Non-pigmented ciliary epithelial cell (primary cell): ENCODE measurements at regions not wholly inside any gene's neighbourhood (a gene's known extent, or its start where the extent isn't known, plus 50 kb on each side); places are given as distances from the start of the nearest gene placed in this dataset.
A peak's percentile ranks its signal among the peaks of the same experiment; 100 is the strongest.

ENCODE experiments used
- DNase-seq: peaks from one replicate; pipeline ENCODE4 v3.0.0-alpha.2; 2010; ENCODE audit warnings: low read depth

- no peak for DNase-seq
These were observed 126.1 kb downstream of the SEC14L1 start for GRCh38 chr17:77266891-77267341.

GRCh38 chr17:77269696-77270681 is 129.2 kb downstream of the SEC14L1 start:
- DNase-seq: no peak

DNA sequence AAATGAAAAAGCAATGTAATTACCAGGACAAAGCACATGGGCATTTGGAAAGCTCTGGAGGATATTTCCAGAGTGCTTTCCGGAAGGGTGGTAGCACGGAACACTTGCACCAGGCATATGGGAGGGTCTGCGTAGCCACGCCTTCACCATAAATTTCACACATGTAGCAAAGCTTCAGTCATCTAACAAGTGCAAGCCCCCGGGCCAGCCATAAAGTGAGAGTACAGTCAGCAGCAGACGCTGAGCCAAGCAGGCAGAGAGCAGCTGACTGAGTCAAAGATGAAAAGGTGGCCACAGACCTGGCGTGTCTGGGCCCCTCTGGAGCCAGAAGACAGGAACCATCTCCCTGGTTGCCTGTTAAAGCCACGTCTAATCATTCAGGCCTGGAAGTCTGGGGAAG is 130.6 kb downstream of the SEC14L1 start:
- no peak for DNase-seq

DNA sequence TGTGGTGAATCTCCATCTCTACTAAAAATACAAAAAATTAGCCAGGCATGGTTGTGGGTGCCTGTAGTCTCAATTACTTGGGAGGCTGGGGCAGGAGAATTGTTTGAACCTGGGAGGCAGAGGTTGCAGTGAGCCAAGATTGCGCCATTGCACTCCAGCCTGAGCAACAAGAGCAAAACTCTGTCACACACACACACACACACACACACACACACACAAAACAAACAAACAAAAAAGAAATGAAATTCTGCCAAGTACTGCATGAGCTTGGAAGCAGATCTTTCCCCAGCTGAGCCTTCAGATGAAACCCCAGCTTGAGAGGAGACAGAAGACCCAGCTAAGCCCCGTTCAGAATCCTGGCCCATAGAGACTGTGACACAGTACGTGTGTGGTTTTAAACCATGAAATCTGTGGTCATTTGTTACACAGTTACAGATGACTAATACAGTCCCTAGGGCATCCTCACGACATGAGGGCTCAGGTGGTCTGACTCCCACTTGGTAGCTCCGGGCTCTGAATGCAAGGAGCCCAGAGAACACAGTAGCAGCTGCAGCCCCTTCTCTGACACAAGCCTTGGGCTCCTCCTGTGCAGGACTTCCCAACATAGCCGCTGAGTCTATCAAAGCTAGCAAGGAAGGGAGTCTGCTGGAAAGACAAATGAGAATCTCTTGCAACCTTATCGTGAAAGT is 132.8 kb downstream of the SEC14L1 start:
- no peak for DNase-seq

- no peak for DNase-seq
These were observed 133.5 kb downstream of the SEC14L1 start for GRCh38 chr17:77274096-77274845.

DNA sequence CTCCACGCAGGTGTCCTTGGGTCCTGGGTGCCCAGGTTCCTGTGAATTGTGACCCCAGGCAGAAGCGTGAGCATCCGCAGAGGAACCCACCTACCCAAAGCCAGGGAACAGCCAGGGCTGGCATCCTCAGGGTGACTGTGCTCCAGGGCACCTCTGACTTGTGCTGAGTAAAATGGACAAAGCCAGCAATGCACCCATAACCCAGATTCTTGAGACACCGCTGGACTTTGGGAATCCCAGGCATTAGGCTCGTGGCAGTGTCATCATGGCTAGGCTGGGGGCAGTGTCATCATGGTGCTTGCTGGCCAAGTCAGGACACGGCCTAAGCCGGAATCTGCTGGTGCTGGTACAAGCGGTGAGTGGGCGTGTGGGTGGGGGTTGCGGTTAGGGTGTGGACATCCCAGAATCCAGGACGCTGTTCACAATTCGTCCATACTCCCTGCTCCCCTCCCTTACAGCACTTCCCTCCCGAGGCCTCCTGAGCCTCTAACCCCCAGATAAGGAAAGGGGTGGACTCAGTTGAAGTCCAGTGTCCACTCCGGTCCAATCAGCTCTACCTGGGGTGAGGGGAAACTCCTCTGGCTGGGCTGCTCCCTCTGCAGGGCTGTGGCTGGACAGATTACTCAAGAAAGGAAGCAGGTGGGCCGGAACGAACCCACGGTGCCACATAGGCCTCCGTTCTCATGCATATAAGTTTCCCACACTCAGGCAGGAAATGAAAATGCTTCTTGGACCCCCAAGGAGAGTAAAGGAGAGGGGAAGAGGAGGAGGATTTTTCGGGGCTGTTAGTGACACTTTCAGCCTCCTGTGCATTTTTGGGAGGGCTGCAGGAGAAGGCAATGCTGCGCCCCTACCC is 138.9 kb downstream of the SEC14L1 start:
- DNase-seq: no peak

GRCh38 chr17:77280304-77281121 is 139.7 kb downstream of the SEC14L1 start:
- DNase-seq: no peak

DNA sequence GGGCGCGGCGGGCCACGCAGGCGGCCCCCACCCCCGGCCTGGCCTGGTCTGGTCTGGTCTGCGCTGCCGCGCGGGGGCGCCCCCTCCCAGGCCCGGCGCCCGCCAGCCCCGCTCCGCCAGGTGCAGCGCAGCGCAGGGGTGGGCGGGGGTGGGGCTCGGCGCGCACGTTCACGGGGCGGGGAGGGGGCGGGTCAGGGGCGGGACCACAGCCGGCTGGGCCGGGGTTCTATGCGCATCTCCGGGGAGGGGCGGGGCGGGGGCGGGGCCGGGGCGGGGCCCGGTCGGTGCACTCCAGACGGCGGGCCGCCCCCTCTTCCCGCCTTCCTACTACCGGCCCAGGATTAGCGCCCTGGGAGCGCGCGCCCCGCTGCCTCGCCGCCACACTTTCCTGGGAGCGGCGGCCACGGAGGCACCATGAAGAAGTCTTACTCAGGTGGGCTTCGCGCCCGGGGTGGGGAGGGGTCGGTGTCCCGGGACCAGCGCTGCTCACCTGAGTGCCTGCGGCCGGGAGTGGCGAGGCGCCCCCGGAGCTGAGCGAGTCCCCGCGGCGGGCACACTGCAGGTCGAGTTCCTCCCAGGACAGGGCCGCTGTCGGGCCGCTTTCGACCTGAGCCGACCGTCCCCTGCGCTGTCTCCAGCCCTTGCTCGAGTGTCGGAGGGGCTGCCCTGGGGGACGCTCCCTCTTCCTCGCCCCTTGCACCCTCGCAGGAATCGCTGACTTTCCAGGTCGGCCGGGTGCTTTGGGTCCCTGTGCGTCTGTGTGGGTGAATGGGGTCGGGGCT is 140.5 kb downstream of the SEC14L1 start:
- DNase-seq: no peak

DNA sequence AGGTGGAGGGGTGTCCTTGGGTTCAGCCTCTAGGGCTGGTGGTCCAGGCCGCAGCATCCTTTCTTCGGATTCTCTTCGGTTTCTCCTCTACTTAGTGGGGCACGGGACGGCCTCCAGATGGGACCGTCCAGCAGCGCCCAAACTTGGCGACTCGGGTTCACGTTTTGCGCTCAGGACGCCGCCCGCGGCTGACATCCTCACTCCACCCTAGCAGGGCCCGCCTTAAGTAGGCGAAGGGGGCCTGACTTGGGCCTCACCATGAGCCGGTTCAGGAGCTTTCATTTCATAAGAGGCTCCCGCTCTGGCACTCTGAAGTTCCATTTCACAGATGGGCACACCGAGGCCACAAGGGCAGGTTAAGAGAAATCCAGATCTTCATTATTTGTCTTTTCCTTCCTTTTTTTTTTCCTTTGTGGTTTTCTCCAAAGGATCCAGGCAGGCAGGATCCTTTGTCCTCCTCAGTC is 141.2 kb downstream of the SEC14L1 start:
- no peak for DNase-seq

GRCh38 chr17:77282524-77283515 is 142.1 kb downstream of the SEC14L1 start:
- DNase-seq: no peak

DNA sequence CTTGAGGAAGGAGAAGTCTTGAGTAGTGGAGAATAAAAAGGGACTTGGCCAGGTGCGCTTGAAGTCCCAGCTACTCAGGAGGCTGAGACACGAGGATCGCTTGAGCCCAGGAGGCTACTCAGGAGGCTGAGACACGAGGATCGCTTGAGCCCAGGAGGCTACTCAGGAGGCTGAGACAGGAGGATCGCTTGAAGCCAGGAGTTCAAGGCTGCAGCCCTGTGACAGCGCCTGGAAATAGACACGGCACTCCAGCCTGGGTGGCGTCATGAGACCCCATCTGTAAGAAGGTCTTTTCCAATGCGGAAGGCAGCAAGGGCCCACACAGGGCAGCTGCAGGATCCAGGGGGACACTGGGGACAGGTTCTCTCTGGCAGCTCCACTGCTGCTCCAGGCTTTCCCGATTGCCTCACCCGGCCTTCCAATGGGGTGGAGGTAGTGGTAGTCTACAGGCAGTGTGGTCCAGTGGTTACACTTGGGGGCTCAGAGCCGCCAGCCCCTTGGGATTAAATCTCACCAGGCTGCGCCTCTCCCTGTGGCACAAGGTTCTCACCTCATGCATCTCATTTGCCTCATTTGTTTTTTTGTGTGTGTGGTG is 143.4 kb downstream of the SEC14L1 start:
- DNase-seq: no peak

DNA sequence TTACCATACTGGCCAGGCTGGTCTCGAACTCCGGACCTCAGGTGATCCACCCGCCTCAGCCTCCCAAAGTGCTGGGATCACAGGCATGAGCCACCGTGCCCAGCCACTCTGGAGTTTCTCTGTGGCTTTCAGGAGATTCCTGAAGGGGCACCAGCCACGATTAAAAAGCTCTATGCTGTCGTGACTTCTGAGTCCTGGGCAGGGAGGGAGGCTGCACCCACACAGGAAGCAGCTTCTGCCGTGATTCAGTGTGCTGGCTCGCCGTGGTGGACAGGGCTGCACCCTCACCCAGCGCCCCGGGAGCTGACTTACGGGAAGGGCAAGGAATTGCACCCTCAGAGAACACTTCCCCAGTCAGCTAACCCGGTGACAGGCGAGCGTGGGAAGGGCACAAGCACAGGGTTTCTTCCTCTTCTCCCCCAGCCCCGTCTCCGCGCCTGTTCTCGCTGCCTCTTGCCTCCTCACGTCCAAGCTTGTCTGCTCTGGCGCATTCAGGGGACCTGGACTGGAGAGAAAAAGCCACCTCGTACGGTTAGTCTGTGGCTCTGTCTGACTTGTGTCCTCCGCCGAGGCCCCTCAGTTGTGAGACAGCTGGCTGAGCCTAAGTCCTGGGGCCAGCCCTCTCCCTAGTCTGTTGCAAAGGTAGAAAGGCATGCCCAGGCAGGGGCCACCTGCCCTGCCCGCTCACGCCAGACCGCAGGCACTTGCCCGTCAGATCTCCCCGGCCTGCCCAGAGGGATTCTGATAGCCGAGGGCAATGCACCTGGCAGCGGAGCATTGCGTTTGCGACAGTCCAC is 145.0 kb downstream of the SEC14L1 start:
- DNase-seq: peak; percentile 60

GRCh38 chr17:77286391-77286640 is 145.5 kb downstream of the SEC14L1 start:
- DNase-seq: no peak

GRCh38 chr17:77286641-77287431 is 146.1 kb downstream of the SEC14L1 start:
- no peak for DNase-seq

GRCh38 chr17:77287432-77288068 is 146.8 kb downstream of the SEC14L1 start:
- DNase-seq: peak; percentile 65

- DNase-seq: no peak
These were observed 147.4 kb downstream of the SEC14L1 start for GRCh38 chr17:77288115-77288619.
